ENCODE measurements at regions not wholly inside any gene's neighbourhood (a gene's known extent, or its start where the extent isn't known, plus 50 kb on each side); places are given as distances from the start of the nearest gene placed in this dataset.

DNA sequence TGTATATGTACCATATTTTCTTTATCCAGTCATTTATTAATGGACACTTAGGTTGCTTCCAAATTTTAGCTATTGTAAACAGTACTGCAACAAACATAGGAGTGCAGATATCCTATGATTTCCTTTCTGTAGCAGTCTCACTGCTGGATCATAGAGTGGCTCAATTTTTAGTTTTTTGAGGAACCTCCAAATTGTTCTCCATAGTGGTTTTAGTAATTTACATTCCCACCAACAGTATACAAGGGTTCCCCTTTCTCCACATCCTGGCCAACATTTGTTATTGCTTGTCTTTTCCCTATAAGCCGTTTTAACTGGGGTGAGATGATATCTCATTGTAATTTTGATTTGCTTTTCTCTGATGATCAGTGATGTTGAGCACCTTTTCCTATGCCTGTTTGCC, 114.3 kb downstream of the TMEM17 start:
- TF ChIP-seq, protein P1, sequence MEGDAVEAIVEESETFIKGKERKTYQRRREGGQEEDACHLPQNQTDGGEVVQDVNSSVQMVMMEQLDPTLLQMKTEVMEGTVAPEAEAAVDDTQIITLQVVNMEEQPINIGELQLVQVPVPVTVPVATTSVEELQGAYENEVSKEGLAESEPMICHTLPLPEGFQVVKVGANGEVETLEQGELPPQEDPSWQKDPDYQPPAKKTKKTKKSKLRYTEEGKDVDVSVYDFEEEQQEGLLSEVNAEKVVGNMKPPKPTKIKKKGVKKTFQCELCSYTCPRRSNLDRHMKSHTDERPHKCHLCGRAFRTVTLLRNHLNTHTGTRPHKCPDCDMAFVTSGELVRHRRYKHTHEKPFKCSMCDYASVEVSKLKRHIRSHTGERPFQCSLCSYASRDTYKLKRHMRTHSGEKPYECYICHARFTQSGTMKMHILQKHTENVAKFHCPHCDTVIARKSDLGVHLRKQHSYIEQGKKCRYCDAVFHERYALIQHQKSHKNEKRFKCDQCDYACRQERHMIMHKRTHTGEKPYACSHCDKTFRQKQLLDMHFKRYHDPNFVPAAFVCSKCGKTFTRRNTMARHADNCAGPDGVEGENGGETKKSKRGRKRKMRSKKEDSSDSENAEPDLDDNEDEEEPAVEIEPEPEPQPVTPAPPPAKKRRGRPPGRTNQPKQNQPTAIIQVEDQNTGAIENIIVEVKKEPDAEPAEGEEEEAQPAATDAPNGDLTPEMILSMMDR (IDR thresholded peaks at IDR 0.05): no peak
- no peak for TF ChIP-seq POLR2A (IDR thresholded peaks at IDR 0.05)

All from Peyer's patch (tissue), 4 donors.